Panc1 (cell line): ENCODE measurements at regions not wholly inside any gene's neighbourhood (a gene's known extent, or its start where the extent isn't known, plus 50 kb on each side); places are given as distances from the start of the nearest gene placed in this dataset.

Experiments used
- ATAC-seq: fragments of 200-7000 bp; cut with Tn5 transposase; 2 replicates; pipeline ENCODE4 v1.9.1; 2020; ENCODE audit warnings: mild to moderate bottlenecking, moderate library complexity
- BruUV-seq: library from RNA; stranded (reverse); fragments of 400-500 nt; replicated peaks from 2 replicates; lab custom pipeline; 2021; lab: Mats Ljungman, UMichigan
- CTCF ChIA-PET: fragments of 300-600 bp; sonication (Branson Sonifier 250); formaldehyde crosslinking; loops from one replicate; lab custom pipeline; 2022; ENCODE audit warnings: antibody characterized with exemption; lab: Charles Lee
- POLR2A ChIA-PET: fragments of 300-600 bp; sonication (Branson Sonifier 250); formaldehyde crosslinking; loops from one replicate; lab custom pipeline; 2022; ENCODE audit warnings: antibody characterized with exemption; lab: Charles Lee
- DNase-seq: peaks from one replicate; pipeline ENCODE4 v3.0.0-alpha.2; 2010; ENCODE audit warnings: low read depth, low spot score
- H3K27ac ChIP-seq: 2 replicates; pipeline ENCODE4 v1.5.1; 2011; ENCODE audit warnings: mild to moderate bottlenecking, low read length, inconsistent platforms
- H3K27me3 ChIP-seq: fragments of 200-500 bp; sonication (Bioruptor generic); 2 replicates; pipeline ENCODE4 v1.6.0; 2014; ENCODE audit warnings: low read length, inconsistent platforms; ENCODE audit not compliant: control insufficient read depth, insufficient read depth
- H3K36me3 ChIP-seq: fragments of 200-500 bp; sonication (Bioruptor generic); 2 replicates; pipeline ENCODE4 v1.5.1; 2014; ENCODE audit warnings: inconsistent platforms, mild to moderate bottlenecking, low read length, moderate library complexity; ENCODE audit not compliant: control insufficient read depth, insufficient read depth
- H3K4me1 ChIP-seq: 2 replicates; pipeline ENCODE4 v1.5.1; 2011; ENCODE audit warnings: inconsistent platforms, mild to moderate bottlenecking, low read length, moderate library complexity; ENCODE audit not compliant: control insufficient read depth, insufficient read depth
- H3K4me3 ChIP-seq, 2 experiments: 2 replicates each; pipeline ENCODE4 v1.5.1; 2011 to 2012; ENCODE audit warnings: low read depth in 2 of 2, low read length in 2 of 2, mild to moderate bottlenecking in 2 of 2, inconsistent platforms in 1 of 2, moderate library complexity in 1 of 2
- H3K9me3 ChIP-seq: fragments of 200-500 bp; sonication (Bioruptor generic); 2 replicates; pipeline ENCODE4 v1.5.1; 2014; ENCODE audit warnings: low read depth, mild to moderate bottlenecking, inconsistent platforms, low read length, moderate library complexity; ENCODE audit not compliant: control insufficient read depth, insufficient read depth
- POLR2AphosphoS5 ChIP-seq: IDR thresholded peaks from 2 replicates; pipeline ENCODE4 v1.6.1; 2012; ENCODE audit warnings: mild to moderate bottlenecking, low read depth, low read length, moderate library complexity
- SIN3A ChIP-seq: IDR thresholded peaks from 2 replicates; pipeline ENCODE4 v1.6.1; 2012; ENCODE audit warnings: low read depth, mild to moderate bottlenecking, low read length, moderate library complexity, borderline replicate concordance; ENCODE audit not compliant: insufficient read depth
- TCF7L2 ChIP-seq: IDR thresholded peaks from 2 replicates; pipeline ENCODE4 v1.6.1; 2011; ENCODE audit warnings: mild to moderate bottlenecking, low read depth, low read length, inconsistent platforms
- in situ Hi-C: cut with HindIII; loops from 2 replicates; pipeline ENCODE4 v1.10.0; 2016; ENCODE audit warnings: low sequenced_read_pairs, low pct_unique_long_range_greater_than_20kb
- intact Hi-C: fragments of 100-400 bp; cut with micrococcal nuclease; formaldehyde crosslinking; loops from one replicate; pipeline ENCODE4 v1.10.0; 2022; ENCODE audit not compliant: unreplicated experiment
- TF ChIP-seq, protein P1 (sequence below), 2 experiments: IDR thresholded peaks; 2 replicates each; pipeline ENCODE4 v1.6.1; 2011 to 2012; ENCODE audit warnings: low read depth in 2 of 2, control low read depth in 1 of 2, low read length in 1 of 2, mild to moderate bottlenecking in 1 of 2, moderate library complexity in 1 of 2; ENCODE audit not compliant: insufficient read depth in 1 of 2
- TF ChIP-seq, protein P2 (sequence below): fragments of 450-650 bp; IDR thresholded peaks from 2 replicates; pipeline ENCODE4 v1.5.1; 2017; ENCODE audit warnings: mild to moderate bottlenecking

DNA sequence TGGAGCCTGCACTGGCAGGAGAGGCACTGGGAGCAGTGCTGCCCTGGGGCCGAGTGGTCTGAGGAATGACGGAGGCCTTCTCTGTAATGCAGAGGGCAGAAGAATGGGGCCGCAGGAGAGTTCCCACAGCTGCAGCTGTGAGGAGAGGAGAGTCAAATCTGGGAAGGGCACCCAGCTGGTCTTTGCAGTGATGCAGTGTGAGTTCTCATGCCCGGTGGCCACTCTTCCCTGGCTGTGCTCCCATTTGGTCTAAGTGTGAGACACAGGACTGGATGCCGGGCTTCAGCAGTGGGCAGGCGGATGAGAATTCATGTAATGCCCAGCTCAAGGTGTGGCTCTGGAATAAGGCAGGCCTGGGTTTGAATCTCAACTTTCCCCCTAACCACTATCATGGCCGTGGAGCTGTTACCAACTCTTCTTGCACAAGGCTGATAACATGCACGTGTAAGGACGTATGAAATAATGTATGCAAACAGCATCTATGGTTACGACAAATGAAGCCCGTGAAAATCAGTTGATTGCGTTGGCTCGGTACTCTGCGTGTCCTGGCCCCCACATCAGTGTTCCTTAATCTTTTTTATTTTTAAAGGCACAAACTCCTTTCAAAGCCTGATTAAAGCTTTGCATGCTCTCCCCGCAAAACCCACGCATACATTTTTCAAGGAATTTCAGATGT is 71.6 kb downstream of the ACKR3 start:
- intact Hi-C loops, result no loop called here
- no peak overlapping the region for H3K27ac ChIP-seq

DNA sequence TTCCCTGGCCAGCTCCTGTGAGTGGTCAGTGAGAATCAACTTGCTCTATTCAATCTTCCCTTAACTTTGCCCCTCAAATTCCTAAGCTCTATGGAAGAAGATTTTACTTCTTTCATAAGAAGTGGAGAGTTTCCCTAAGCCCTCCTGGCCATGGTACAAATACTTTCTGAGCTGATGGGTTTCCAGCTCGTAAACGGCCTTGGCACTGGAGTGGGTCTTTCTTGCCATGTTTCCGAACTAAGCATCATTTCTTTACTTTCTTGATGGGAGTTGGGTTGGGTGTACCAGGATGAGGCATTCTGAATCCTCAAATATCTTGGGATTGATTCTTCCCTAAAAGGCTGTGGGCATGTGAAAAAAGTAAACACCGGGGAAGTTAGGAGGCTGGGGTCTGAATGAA is 72.5 kb downstream of the ACKR3 start:
- DNase-seq (no peak), ATAC-seq (no peak)
- ChIA-PET CTCF (no interaction called here), POLR2A (no interaction called here)
- Histone ChIP-seq H3K27ac (no peak overlapping the region), H3K9me3 (no peaks in the 10 kb centered on the region; the same call in 1 of the 2 replicates), H3K4me1 (no peaks in the 10 kb centered on the region), H3K36me3 (no peaks in the 10 kb centered on the region), H3K4me3 (no peak overlapping the region), H3K27me3 (no peaks in the 10 kb centered on the region)
- in situ Hi-C loops (no loop called here), intact Hi-C loops (no loop called here)
- TF ChIP-seq SIN3A, result no peak
- no peak for TF ChIP-seq TCF7L2
- no peak for TF ChIP-seq POLR2AphosphoS5
- TF ChIP-seq, protein P1, sequence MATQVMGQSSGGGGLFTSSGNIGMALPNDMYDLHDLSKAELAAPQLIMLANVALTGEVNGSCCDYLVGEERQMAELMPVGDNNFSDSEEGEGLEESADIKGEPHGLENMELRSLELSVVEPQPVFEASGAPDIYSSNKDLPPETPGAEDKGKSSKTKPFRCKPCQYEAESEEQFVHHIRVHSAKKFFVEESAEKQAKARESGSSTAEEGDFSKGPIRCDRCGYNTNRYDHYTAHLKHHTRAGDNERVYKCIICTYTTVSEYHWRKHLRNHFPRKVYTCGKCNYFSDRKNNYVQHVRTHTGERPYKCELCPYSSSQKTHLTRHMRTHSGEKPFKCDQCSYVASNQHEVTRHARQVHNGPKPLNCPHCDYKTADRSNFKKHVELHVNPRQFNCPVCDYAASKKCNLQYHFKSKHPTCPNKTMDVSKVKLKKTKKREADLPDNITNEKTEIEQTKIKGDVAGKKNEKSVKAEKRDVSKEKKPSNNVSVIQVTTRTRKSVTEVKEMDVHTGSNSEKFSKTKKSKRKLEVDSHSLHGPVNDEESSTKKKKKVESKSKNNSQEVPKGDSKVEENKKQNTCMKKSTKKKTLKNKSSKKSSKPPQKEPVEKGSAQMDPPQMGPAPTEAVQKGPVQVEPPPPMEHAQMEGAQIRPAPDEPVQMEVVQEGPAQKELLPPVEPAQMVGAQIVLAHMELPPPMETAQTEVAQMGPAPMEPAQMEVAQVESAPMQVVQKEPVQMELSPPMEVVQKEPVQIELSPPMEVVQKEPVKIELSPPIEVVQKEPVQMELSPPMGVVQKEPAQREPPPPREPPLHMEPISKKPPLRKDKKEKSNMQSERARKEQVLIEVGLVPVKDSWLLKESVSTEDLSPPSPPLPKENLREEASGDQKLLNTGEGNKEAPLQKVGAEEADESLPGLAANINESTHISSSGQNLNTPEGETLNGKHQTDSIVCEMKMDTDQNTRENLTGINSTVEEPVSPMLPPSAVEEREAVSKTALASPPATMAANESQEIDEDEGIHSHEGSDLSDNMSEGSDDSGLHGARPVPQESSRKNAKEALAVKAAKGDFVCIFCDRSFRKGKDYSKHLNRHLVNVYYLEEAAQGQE (IDR thresholded peaks at IDR 0.05; ENCODE audit: insufficient read depth in 1 of 2, low read depth in 2 of 2, low read length in 1 of 2), result no peak
- TF ChIP-seq, protein P2, sequence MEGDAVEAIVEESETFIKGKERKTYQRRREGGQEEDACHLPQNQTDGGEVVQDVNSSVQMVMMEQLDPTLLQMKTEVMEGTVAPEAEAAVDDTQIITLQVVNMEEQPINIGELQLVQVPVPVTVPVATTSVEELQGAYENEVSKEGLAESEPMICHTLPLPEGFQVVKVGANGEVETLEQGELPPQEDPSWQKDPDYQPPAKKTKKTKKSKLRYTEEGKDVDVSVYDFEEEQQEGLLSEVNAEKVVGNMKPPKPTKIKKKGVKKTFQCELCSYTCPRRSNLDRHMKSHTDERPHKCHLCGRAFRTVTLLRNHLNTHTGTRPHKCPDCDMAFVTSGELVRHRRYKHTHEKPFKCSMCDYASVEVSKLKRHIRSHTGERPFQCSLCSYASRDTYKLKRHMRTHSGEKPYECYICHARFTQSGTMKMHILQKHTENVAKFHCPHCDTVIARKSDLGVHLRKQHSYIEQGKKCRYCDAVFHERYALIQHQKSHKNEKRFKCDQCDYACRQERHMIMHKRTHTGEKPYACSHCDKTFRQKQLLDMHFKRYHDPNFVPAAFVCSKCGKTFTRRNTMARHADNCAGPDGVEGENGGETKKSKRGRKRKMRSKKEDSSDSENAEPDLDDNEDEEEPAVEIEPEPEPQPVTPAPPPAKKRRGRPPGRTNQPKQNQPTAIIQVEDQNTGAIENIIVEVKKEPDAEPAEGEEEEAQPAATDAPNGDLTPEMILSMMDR, result no peak
- BruUV-seq, result no TSS peak

More for the DNA sequence above, 71.6 kb downstream of the ACKR3 start:
- ChIA-PET CTCF (no interaction called here), POLR2A (no interaction called here)
- in situ Hi-C loops, result no loop called here
- Histone ChIP-seq H3K27me3 (no peaks in the 10 kb centered on the region), H3K4me3 (no peak overlapping the region), H3K36me3 (no peaks in the 10 kb centered on the region), H3K9me3 (no peaks in the 10 kb centered on the region; the same call in 1 of the 2 replicates), H3K4me1 (no peaks in the 10 kb centered on the region)
- ATAC-seq (no peak), DNase-seq (no peak)
- TF ChIP-seq, protein P2, result no peak
- no peak for TF ChIP-seq POLR2AphosphoS5
- TF ChIP-seq, protein P1 (IDR thresholded peaks at IDR 0.05; ENCODE audit: insufficient read depth in 1 of 2, low read depth in 2 of 2, low read length in 1 of 2), result no peak
- TF ChIP-seq TCF7L2, result no peak
- no peak for TF ChIP-seq SIN3A
- BruUV-seq, result no TSS peak
